Fibroblast of lung (primary cell): ENCODE measurements at regions not wholly inside any gene's neighbourhood (a gene's known extent, or its start where the extent isn't known, plus 50 kb on each side); places are given as distances from the start of the nearest gene placed in this dataset.

Source experiments
- DNase-seq, 2 donors: peaks; one replicate each; pipeline versions ENCODE4 v3.0.0 to v3.0.0-alpha.2; 2010; ENCODE audit warnings: low read depth in 2 of 2
- H2AFZ ChIP-seq: 2 replicates; pipeline ENCODE4 v1.5.1; 2012; ENCODE audit warnings: low read length, control low read depth, inconsistent platforms
- H3K27ac ChIP-seq: 2 replicates; pipeline ENCODE4 v1.5.1; 2011; ENCODE audit warnings: low read length, control low read depth; ENCODE audit not compliant: insufficient read depth
- H3K27me3 ChIP-seq: 2 replicates; pipeline ENCODE4 v1.5.1; 2011; ENCODE audit warnings: mild to moderate bottlenecking, low read length; ENCODE audit not compliant: control insufficient read depth, insufficient read depth
- H3K36me3 ChIP-seq: 2 replicates; pipeline ENCODE4 v1.5.1; 2011; ENCODE audit warnings: low read length; ENCODE audit not compliant: control insufficient read depth, insufficient read depth
- H3K4me1 ChIP-seq: 2 replicates; pipeline ENCODE4 v1.5.1; 2011; ENCODE audit warnings: low read length; ENCODE audit not compliant: control insufficient read depth, insufficient read depth; ENCODE audit errors: extremely low read depth
- H3K4me2 ChIP-seq: 2 replicates; pipeline ENCODE4 v1.5.1; 2011; ENCODE audit warnings: low read length, control low read depth; ENCODE audit not compliant: insufficient read depth; ENCODE audit errors: extremely low read depth
- H3K4me3 ChIP-seq, 4 experiments: fragments of 200-600 bp in 1 of 4; sonication (generic) in 1 of 4; replicated peaks in 1 of 4; 2 replicates each; pipeline ENCODE4 v1.5.1; 2011 to 2016; ENCODE audit warnings: low read length in 4 of 4, low read depth in 3 of 4, mild to moderate bottlenecking in 3 of 4, control low read depth in 2 of 4, inconsistent platforms in 1 of 4, mixed read lengths in 1 of 4; ENCODE audit not compliant: insufficient read depth in 1 of 4; ENCODE audit errors: control extremely low read depth in 1 of 4
- H3K79me2 ChIP-seq: 2 replicates; pipeline ENCODE4 v1.5.1; 2012; ENCODE audit warnings: mild to moderate bottlenecking, low read length, inconsistent platforms; ENCODE audit not compliant: control insufficient read depth, insufficient read depth
- H3K9ac ChIP-seq: 2 replicates; pipeline ENCODE4 v1.5.1; 2011; ENCODE audit warnings: mild to moderate bottlenecking, low read length, control low read depth; ENCODE audit not compliant: insufficient read depth
- H3K9me3 ChIP-seq: 2 replicates; pipeline ENCODE4 v1.5.1; 2012; ENCODE audit warnings: low read depth, low read length; ENCODE audit not compliant: control insufficient read depth, insufficient read depth
- H4K20me1 ChIP-seq: 2 replicates; pipeline ENCODE4 v1.5.1; 2011; ENCODE audit warnings: low read length; ENCODE audit not compliant: control insufficient read depth, insufficient read depth; ENCODE audit errors: extremely low read depth
- CTCF ChIP-seq, 2 donors: IDR thresholded peaks in 1 of 2; conservative IDR thresholded peaks in 1 of 2; 1 replicate in 1 of 2; 2 replicates in 1 of 2; pipeline ENCODE4 v1.5.1; 2011 to 2012; ENCODE audit warnings: low read length in 2 of 2, control low read depth in 1 of 2, inconsistent platforms in 1 of 2, low read depth in 1 of 2, mild to moderate bottlenecking in 1 of 2
- EZH2 ChIP-seq: IDR thresholded peaks from 2 replicates; pipeline ENCODE4 v1.5.1; 2012; ENCODE audit warnings: low read length, control low read depth, mild to moderate bottlenecking; ENCODE audit errors: missing control alignments

- TF ChIP-seq EZH2 (no peak), CTCF (conservative IDR thresholded peaks at IDR 0.05 in 1 of 2, IDR thresholded peaks at IDR 0.05 in 1 of 2; ENCODE audit: low read depth in 1 of 2, low read length in 2 of 2) (no peak)
- Histone ChIP-seq H2AFZ (no peak overlapping the region), H3K79me2 (no peaks in the 10 kb centered on the region), H3K9me3 (no peaks in the 10 kb centered on the region), H3K4me3 (no peak overlapping the region), H3K27me3 (no peaks in the 10 kb centered on the region), H3K4me1 (no peaks in the 10 kb centered on the region), H3K4me2 (no peak overlapping the region), H4K20me1 (no peaks in the 10 kb centered on the region), H3K36me3 (no peaks in the 10 kb centered on the region), H3K27ac (no peak overlapping the region), H3K9ac (no peak overlapping the region)
- DNase-seq, result no peak
Observed at GRCh38 chr10:55495555-55495954, 694.5 kb upstream of the PCDH15 start.

GRCh38 chr10:55491712-55492111 lies 690.7 kb upstream of the PCDH15 start:
- Histone ChIP-seq H3K4me2 (no peak overlapping the region), H3K9me3 (no peaks in the 10 kb centered on the region), H4K20me1 (no peaks in the 10 kb centered on the region), H3K4me3 (no peak overlapping the region), H3K79me2 (no peaks in the 10 kb centered on the region), H3K36me3 (no peaks in the 10 kb centered on the region), H3K27ac (no peak overlapping the region), H3K4me1 (no peaks in the 10 kb centered on the region), H3K27me3 (no peaks in the 10 kb centered on the region), H2AFZ (no peak overlapping the region), H3K9ac (no peak overlapping the region)
- no peak for DNase-seq
- TF ChIP-seq CTCF (conservative IDR thresholded peaks at IDR 0.05 in 1 of 2, IDR thresholded peaks at IDR 0.05 in 1 of 2; ENCODE audit: low read depth in 1 of 2, low read length in 2 of 2), result no peak
- TF ChIP-seq EZH2, result no peak

GRCh38 chr10:55485827-55486226 lies 684.8 kb upstream of the PCDH15 start:
- H3K79me2 ChIP-seq, result no peaks in the 10 kb centered on the region
- no peaks in the 10 kb centered on the region for H4K20me1 ChIP-seq
- DNase-seq, result no peak
- H3K4me2 ChIP-seq, result no peak overlapping the region
- no peak overlapping the region for H3K4me3 ChIP-seq
- H3K9ac ChIP-seq, result no peak overlapping the region
- no peaks in the 10 kb centered on the region for H3K9me3 ChIP-seq
- H2AFZ ChIP-seq, result no peak overlapping the region
- no peak overlapping the region for H3K27ac ChIP-seq
- H3K4me1 ChIP-seq, result no peaks in the 10 kb centered on the region
- H3K36me3 ChIP-seq, result no peaks in the 10 kb centered on the region
- TF ChIP-seq EZH2, result no peak
- TF ChIP-seq CTCF (conservative IDR thresholded peaks at IDR 0.05 in 1 of 2, IDR thresholded peaks at IDR 0.05 in 1 of 2; ENCODE audit: low read depth in 1 of 2, low read length in 2 of 2), result no peak
- H3K27me3 ChIP-seq, result no peaks in the 10 kb centered on the region
